Gastrocnemius medialis (tissue), 4 donors: ENCODE measurements at regions not wholly inside any gene's neighbourhood (a gene's known extent, or its start where the extent isn't known, plus 50 kb on each side); places are given as distances from the start of the nearest gene placed in this dataset.

ENCODE experiments used
- CTCF ChIP-seq, 5 experiments: fragments of 450-650 bp in 3 of 5; fragments of 200-600 bp in 2 of 5; sonication (generic) in 2 of 5; IDR thresholded peaks in 4 of 5; conservative IDR thresholded peaks in 1 of 5; 1 replicate in 4 of 5; 2 replicates in 1 of 5; pipeline ENCODE4 v1.5.1; 2016 to 2019; ENCODE audit warnings: antibody characterized with exemption in 5 of 5, mild to moderate bottlenecking in 3 of 5, moderate library complexity in 3 of 5
- POLR2A ChIP-seq, 2 donors: fragments of 450-650 bp; IDR thresholded peaks; one replicate each; pipeline ENCODE4 v1.6.1; 2017; ENCODE audit warnings: antibody characterized with exemption in 2 of 2, mild to moderate bottlenecking in 2 of 2, moderate library complexity in 2 of 2

- TF ChIP-seq CTCF (IDR thresholded peaks at IDR 0.05 in 4 of 5, conservative IDR thresholded peaks at IDR 0.05 in 1 of 5) = no peak
- no peak for TF ChIP-seq POLR2A (IDR thresholded peaks at IDR 0.05)
Observed at GRCh38 chr2:12300019-12300602, 416.6 kb upstream of the TRIB2 start.
